GM19035 (cell line): ENCODE measurements at regions not wholly inside any gene's neighbourhood (a gene's known extent, or its start where the extent isn't known, plus 50 kb on each side); places are given as distances from the start of the nearest gene placed in this dataset.

Experiments
- ATAC-seq: cut with Tn5 transposase; IDR thresholded peaks from one replicate; pipeline ENCODE4 v1.9.1; 2021; ENCODE audit not compliant: unreplicated experiment

DNA sequence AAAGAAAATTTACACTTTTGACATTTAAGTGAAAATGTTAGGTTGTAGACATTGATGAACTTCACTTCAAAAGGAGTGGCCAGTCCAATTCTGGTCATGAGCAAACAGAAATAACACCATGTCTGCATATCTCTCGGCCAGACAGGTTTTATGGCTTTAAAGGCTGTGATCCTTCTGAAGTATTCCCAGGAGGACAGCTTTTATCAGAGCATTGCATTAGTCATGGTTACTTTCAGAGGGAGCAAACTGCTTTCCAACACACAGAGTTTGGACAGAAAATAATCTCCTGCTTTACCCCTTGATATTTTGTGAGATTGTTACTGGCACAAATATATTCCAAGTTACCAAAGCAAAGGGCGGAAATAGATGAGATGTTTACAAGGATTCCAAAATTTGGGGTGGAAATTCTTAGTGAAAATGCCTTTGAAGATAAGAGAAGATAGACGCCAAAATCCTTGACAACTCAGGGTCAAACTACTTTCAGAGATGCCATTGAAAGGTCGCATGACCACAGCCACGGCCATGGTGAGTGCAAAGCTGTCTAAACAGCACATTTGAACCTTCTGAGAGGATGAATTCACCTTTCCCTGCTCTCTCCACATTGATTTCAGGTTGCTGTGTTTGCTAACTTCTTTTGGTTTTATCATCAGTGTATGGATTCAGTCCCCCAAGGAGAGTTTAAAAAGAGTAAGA, 584.5 kb upstream of the SGCG start:
- ATAC-seq = no peak

DNA sequence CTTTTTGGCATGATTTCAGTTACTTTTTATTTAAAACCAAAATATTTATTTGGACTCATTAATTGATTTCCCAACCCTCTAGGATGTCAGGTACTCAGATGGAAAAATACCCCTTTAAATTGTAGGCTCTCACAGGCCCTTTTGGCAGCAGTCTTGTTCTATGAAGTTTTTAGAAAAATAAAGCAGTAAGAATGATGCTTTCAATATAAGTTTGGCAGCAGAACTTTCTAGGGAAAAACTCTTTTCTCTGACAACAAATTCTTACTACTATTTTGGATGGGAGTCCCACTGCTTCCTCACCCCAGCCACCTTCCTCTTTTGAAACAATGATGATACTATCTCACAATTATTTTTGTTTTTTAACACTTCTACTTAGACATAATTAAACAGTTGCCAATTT, 581.6 kb upstream of the SGCG start:
- ATAC-seq = no peak

DNA sequence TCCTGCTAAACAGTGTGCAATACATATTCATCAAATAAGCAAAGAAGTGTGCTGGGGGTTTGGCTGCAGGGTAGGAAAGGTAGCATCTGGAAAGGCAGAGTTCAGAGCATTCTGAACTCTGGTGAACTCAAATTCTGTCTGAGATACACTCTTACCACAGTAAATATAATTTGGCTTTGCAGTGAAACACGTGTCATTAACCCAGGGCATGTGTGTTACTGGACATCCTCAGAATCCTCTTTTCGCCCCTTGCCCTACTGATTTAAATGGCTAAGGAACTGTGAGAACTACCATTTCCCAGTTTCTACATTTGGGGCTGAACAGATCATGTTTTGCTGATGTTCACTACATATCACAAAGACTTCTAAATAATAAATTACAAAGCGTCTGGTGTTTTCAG, 562.8 kb upstream of the SGCG start:
- ATAC-seq = no peak

DNA sequence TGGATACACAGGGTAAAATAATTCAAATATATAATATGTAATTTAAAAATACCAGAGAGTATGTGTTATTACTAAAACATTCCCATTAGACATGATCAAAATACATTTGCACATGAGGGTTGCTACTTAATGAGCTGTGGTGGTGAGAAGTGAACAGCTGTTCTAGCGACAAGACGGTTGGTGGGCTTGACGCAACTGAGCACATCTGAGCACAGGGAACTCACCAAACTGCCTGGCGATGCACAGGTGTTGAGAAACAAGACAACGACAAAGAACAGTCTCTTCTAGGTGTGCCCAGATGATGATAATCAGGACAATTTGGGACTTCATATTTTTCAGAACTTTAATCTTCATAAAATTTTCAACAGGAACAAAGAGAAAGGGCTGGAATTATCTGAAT, 555.1 kb upstream of the SGCG start:
- no peak for ATAC-seq

DNA sequence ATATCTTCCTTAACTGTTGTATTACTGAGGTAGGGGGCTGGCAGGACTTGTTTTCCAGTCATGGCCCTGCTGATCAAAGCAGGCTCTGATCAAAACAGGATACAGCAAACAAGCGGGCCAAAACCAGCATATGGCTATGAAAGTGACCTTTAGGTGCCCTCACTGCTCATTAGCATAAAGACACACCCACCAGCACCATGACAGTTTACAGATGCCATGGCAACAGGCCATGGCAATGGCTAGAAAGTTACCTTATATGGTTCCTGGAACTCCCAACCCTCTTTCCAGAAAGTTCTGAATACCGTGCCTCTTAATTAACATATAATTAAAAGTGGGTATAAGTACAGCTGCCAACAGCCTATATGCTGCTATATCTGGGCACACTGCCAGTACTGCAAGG, 551.4 kb upstream of the SGCG start:
- no peak for ATAC-seq

DNA sequence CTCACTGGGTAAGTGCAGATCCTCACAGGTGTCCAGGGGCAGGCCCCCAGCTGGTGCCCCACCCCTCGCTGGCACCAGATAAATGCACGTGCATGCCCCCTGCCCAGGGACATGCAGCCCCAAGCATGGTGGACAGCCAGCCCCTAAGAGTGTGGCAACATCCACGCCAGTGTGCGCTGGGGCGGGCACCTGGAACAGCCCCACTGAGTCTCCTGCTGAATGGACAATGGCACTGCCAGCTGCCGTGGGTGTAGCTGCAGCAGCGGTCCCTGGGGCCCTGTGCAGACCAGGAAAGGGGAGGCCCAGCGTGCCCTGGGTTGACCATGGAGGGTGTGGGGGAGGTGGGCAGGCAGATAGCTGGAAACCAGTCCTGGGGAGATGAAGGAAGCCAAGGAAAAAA, 538.7 kb upstream of the SGCG start:
- ATAC-seq = no peak

DNA sequence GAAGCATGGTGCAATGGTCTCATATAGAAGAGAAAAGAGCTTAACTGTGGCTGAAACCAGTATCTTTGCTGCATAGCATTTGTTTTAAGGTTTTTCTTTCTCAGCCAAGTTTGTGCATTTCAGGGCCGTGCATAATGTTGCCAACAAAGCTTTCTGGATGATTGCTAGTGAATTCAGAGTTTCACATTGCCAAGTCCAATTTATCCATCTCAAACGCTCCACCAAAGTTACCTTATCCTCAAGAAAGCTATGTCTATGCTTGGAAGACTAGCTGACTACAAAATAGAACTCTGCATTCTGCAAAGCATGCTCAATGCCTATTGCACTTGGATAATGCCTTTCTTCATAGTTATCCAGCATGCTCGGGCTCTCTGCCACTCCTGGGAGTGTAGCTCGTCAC, 535.8 kb upstream of the SGCG start:
- no peak for ATAC-seq

DNA sequence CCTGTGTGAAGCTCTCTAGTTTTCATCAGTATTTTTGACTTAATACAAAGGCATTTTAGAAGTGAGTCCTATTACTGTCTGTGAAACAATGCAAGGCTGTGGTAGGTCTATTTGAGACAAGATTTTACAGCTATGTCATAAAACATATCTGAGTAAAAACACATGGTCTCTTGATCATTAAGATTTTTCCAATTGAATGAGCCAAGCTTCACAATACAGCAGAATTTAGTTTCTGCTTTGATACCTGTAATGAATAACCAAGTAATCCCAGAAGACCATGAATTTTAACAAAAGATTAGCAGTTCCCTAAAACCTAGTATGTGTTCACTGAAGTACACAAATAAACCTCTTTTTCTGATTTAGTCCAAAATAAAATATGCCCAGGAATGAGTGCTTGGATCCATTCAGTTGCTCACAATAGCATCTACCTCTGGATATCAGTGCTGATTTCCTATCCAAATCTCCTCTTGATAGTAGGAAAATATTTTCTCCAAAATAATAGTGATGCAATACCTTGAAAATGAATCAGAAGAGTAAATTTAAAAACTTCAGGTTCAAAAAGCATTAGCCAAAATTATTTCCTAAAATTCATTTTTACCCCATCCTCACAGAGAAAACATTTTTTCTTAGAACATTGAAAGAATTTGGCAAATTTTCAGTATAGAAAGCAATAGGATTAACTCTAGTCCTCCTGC, 533.5 kb upstream of the SGCG start:
- no peak for ATAC-seq

DNA sequence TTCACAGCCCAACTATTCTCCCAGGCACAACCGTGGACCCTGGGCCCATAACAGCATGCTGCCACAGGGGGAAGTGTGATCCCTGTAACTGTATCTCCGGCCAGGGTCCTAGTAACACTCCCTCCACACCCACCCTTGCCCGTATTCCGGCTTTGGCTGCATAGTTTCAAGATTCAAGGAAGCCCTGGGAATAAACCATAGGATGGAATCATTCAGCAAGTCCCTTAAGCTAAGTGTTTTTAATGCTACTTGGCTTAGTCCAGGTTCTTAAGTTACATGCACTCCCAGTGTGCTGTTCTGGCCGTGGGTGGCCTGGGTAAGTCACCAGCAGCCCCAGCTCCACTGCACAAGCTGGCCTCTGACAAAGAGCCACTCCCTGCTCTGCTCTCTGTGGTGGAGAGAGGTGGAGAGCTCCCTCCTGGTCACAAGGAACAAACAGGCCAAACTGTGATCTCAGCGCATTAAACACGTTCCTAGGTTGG, 532.4 kb upstream of the SGCG start:
- ATAC-seq = no peak

DNA sequence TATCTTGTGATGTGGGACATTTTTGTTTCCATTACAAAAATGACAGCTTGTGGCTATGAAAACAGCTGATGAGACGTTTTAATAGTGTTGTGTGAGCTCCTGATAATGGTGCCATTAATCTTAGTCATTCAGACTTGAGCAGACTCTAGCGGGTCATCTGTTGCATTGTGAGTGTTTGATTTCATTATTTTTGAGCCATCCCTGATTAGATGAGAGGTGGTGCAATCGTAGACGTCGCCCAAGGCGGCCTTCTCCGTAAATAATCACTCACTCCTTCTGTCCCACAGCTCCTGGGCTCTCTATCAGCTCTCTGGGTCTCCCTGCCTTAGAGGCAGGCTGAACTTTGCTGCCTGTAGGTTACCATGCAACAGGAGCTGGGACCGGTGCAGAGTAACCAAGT, 528.0 kb upstream of the SGCG start:
- no peak for ATAC-seq

DNA sequence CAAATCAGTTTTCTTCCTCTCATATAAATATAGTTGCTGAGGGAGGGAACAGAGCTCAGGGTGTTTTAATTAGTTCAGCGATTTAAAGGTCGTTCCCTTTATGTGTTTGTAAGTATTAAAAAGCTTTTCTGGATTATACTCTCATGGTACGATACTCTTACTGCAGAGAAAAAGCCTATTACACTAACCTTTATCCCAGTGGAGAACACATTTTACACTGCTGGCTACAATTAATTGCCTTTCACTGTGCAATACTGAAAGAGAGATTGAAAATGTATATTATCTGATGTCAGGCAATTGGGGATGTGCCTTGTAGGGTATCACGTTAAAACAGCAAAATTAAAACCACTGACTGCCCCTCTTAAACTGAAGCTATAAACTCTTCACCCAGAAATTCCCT, 526.9 kb upstream of the SGCG start:
- no peak for ATAC-seq

DNA sequence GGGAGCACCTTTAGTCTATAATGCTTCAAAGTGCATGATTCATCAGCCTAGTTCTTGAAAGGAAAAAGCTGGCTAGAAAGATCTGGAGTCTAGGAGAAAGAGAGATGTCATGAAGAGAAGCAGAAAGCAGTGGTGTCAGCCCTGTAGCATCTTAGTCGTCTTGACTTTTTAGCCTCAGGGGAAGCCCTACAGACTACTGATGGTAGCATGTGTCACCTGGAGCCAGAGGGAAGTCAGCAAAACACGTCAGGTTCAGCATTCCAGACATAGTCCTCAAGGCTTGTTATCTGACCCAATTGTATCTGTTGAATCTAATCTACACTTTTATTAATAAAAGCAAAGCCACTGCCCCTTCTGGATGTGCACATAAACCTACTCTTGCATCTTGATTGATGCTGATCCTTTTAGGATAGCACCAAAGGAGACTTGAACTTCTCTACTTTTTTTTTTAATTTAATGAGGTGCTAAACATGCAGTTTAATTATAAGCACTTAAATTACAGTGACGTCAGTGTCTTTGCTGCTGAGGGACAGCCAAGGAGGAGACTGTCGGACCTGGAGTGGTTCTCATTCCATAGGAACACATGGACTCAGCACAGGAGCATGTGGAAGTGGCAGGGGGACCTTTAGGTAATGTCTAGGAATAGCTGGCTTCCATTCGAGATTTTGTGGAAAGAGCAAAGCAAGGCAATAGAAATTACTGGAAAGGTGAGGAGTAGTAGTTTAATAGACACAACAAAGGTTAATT, 525.5 kb upstream of the SGCG start:
- no peak for ATAC-seq

DNA sequence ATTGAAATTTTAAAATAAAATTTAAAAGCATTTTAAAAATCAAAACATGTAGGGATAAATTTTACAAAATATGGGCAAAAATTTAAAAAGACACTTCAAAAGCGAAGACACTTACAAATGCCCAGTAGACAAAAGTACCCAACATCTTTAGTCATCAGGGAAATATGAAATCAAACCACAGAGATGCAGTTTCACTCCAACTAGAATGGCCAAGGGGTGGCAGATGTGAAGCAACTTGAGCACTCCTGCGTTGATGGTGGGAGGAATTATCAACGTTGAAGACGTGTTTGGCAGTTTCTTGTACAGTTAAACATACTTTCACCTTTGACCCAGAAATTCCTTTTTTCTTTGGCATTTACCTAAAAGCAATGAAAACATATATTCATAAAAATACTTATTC, 518.0 kb upstream of the SGCG start:
- no peak for ATAC-seq

DNA sequence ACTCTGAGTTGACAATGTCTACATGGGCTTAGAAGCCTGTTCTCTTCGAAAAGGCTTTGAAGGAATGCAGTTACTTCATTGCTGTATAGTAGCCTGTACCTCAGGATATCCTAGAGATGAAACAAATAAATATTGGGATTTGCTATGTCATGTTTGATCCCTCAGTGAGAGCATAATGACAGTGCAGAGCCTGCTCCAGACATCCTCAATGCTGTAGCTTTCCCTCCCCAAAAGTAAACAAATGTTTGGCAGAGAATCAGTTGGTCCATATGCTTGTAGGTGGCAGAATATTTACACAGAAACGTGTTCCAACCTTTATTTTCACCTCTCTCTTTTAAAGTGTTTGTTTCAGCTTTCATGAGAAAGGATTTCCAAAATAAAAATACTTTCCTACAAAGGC, 515.3 kb upstream of the SGCG start:
- ATAC-seq = no peak

DNA sequence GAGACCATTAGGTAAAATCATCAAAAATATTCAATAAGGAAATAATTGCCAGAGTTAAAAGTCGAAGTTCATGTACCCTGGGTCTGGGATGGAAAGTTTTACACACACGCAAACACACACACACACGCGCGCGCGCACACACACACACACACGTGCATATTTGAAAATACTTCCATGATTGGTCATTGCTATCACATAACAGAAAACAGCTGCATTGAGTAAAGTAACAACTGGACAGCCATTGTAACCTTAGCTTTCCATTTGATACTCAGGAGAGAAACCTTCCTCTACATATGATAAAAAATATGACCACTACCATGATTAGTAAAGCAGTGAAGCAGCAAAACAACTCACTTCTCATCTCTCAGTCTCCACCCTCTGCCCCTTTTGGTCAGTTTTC, 490.0 kb upstream of the SGCG start:
- no peak for ATAC-seq

DNA sequence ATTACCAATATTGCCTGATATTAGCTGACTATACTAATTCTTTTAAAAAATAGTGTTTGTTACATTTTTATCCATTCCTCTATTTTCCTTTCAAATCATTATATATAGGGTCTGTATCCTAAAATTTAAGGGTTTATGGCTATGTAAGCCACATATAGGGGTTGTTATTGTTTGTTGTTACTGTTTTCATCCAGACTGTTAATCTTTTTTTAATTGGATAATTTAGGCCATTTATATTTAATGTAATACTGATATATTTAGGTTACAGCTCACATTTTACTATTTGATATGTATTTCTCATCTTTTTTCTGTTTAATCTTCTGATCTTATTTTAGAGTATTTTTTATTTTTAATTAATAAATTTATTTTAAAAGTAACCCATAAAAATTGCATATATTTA, 487.1 kb upstream of the SGCG start:
- no peak for ATAC-seq

DNA sequence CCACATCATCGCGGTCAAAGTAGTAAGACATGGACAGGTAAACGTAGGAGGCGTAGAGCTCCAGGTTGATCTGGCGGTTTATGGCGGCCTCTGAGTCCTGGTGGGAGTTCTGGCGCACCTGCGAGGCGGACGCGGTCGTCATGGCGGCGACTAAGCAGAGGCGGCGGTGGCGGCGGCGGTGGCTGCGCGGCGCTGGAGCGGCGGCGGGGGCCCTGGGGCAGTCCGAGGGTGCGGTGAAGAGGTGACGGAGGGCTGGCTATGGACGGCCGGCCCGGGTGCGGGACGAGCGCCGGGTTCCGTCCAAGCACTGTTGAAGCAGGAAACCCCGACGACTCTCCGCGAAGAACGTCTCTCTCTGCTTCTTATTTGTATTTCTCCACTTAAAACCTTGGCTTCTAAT, 484.3 kb upstream of the SGCG start:
- ATAC-seq = no peak

DNA sequence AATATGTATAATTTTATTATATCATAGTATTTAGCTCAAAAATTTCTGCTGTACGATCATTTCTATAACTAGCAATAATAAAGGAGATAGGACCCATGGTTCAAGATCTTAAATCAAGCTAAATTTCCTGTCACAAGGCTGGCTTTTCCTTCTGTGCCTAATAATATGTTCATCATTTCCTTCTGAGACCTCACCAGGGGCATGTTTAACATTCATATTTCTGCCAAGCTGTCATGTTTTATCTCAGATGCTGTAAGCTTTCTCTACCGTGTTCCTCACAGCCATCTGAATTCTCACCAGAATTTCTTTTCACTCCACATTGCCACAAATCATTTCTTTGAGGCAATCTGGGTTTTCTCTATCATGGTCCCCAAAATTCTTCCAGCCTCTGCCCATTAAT, 482.3 kb upstream of the SGCG start:
- ATAC-seq = no peak

DNA sequence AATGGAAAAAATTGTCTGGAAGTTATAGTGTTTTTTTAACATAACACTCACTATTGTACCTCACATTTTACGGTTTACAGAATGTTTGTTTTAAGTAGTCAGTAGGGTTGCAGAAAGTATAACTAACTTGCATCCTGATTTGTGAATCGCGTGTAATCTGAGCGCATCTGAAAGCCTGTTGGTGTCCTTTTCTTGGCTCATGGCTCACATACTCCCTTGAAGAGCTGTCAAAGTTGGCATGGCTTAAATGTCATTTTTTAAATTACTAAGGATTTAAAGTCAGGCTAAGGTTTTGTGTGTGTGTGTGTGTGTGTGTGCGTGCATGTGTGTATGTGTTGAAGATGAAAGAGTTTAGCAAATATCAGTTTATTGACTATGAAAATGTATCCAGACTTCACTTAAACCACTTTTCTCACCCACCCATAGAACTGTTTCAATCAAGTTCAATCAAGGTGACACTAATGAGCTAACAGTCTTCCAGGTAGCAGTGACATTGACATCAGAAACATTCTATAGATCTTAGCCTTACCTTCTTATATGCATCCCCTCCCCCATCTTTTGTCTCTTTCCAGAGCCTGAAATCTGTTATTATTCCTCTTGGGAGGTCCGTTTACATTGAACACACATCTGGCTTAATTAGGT, 480.4 kb upstream of the SGCG start:
- ATAC-seq = no peak

DNA sequence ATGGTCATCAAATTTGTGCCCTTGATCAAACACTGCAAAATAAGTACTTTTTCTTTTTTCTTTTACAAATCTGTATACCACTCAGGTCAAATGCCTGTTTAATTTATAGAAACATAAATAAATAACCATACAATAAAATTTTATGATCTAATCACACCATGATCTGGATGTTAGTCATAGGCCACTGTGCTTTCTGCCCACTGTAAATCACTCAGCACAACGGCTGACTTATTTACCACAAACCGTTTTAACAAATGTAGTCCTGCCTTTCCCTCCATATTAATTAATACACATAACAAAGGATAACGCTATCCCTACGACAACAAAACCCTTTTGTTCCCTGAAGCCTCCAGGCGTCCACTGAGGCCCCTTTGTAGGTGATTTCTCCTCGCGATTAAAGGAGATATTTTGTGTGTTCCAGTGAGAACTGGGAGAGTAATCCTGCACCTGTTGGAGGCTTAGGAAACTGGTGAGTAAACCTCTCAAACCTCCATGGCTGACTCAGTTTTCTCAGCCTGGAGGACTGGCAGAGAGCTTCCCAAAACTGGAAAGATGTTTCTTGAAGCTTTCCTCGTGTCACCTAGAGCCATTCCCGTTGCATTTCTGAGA, 477.1 kb upstream of the SGCG start:
- no peak for ATAC-seq

DNA sequence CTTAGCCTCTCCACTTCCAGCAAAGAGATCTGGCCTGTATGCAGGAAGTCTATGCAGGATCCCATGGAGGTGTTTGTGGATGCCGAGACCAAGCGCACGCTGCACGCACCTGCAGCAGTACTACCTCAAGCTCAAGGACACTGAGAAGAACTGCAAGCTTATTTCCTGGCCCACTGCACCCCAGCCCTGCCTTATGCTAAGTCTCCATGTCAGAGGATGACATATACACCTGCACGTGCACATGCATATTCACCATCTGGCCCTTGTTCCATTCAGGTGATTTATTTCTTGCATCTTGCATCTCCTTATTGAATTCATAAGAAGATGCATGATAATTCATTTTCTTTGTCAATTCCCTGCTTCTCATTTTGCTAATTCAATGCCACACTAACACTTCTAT, 472.8 kb upstream of the SGCG start:
- no peak for ATAC-seq
